ENCODE measurements at regions not wholly inside any gene's neighbourhood (a gene's known extent, or its start where the extent isn't known, plus 50 kb on each side); places are given as distances from the start of the nearest gene placed in this dataset.

DNA sequence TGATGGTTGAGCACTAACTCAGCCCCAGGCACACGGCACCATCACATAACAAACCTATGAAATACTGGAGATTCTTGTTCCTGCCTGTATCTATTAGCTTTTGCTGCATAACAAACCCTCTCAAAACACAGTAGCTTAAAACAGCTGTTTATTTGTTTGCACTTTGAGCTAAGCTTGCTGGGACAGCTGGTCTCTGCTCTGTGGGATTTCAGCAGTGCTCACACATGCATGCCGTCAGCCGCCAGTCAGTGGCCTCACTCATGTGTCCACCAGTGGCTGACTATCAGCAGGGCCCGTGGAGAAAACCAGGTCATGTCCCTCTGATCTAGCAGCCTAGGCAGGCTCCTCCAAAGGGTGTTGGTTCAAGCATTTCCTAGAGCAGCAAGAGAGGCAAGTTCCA, 52.8 kb upstream of the RAB12 start:
- H3K4me1 Mint-ChIP-seq = no peaks in the 10 kb centered on the region
- ATAC-seq (ENCODE audit: low read depth) (no peak), DNase-seq (no peak)
- no peak overlapping the region for H3K4me3 Mint-ChIP-seq
- H3K9me3 Mint-ChIP-seq = no peaks in the 10 kb centered on the region
- intact Hi-C loops (cut with micrococcal nuclease) = no loop called here
- H3K27me3 Mint-ChIP-seq = peaks cover 10% of the 10 kb centered on the region
- ChIA-PET POLR2A (no interaction called here), CTCF (no interaction called here)
- no peaks in the 10 kb centered on the region for H3K36me3 Mint-ChIP-seq (ENCODE audit: low read depth)
- TF ChIP-seq, protein P1, sequence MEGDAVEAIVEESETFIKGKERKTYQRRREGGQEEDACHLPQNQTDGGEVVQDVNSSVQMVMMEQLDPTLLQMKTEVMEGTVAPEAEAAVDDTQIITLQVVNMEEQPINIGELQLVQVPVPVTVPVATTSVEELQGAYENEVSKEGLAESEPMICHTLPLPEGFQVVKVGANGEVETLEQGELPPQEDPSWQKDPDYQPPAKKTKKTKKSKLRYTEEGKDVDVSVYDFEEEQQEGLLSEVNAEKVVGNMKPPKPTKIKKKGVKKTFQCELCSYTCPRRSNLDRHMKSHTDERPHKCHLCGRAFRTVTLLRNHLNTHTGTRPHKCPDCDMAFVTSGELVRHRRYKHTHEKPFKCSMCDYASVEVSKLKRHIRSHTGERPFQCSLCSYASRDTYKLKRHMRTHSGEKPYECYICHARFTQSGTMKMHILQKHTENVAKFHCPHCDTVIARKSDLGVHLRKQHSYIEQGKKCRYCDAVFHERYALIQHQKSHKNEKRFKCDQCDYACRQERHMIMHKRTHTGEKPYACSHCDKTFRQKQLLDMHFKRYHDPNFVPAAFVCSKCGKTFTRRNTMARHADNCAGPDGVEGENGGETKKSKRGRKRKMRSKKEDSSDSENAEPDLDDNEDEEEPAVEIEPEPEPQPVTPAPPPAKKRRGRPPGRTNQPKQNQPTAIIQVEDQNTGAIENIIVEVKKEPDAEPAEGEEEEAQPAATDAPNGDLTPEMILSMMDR (IDR thresholded peaks at IDR 0.05) = no peak
- no peak overlapping the region for H3K27ac Mint-ChIP-seq

All from activated B cell treated with CpG ODN at 0.5 μM for 24 hours (primary cell).